ENCODE measurements at regions not wholly inside any gene's neighbourhood (a gene's known extent, or its start where the extent isn't known, plus 50 kb on each side); places are given as distances from the start of the nearest gene placed in this dataset.
"Not testable (repeated sequence)": the region's sequence is repeated elsewhere in the genome, so short reads cannot be mapped to it uniquely, and the experiment has no call there.

GRCh38 chr13:52922961-52923360 is 74.5 kb upstream of the PCDH8 start:
- H3K79me2 ChIP-seq (ENCODE audit: low read length): no peaks in the 10 kb centered on the region
- H3K9ac ChIP-seq (ENCODE audit: low read length): no peak overlapping the region
- H3K4me2 ChIP-seq (ENCODE audit: low read length): no peak overlapping the region
- H2AFZ ChIP-seq (ENCODE audit: low read depth, low read length): no peak overlapping the region
- H3K4me1 ChIP-seq (ENCODE audit: low read length): peaks cover 37% of the 10 kb centered on the region
- no peak overlapping the region for H3K4me3 ChIP-seq (ENCODE audit: low read length)
- H4K20me1 ChIP-seq (ENCODE audit: insufficient read depth, low read length): no peaks in the 10 kb centered on the region
- H3K27ac ChIP-seq (ENCODE audit: low read length): no peak overlapping the region
- H3K36me3 ChIP-seq (replicated peaks; ENCODE audit: low read depth, low read length): no peaks in the 10 kb centered on the region
- no peak for TF ChIP-seq CTCF (IDR thresholded peaks at IDR 0.05; ENCODE audit: low read depth, low read length)
- TF ChIP-seq EZH2phosphoT487 (IDR thresholded peaks at IDR 0.05; ENCODE audit: low read depth): no peak
- no peaks in the 10 kb centered on the region for H3K9me3 ChIP-seq (ENCODE audit: insufficient read depth, low read length)
- H3K27me3 ChIP-seq (ENCODE audit: low read depth, low read length): no peaks in the 10 kb centered on the region

GRCh38 chr13:52921194-52921593 is 72.8 kb upstream of the PCDH8 start:
- no peaks in the 10 kb centered on the region for H4K20me1 ChIP-seq (ENCODE audit: insufficient read depth, low read length)
- no peaks in the 10 kb centered on the region for H3K9me3 ChIP-seq (ENCODE audit: insufficient read depth, low read length)
- no peaks in the 10 kb centered on the region for H3K36me3 ChIP-seq (replicated peaks; ENCODE audit: low read depth, low read length)
- peak overlapping the region; percentile 37 for H3K4me3 ChIP-seq (ENCODE audit: low read length)
- TF ChIP-seq CTCF (IDR thresholded peaks at IDR 0.05; ENCODE audit: low read depth, low read length): no peak
- no peak for TF ChIP-seq EZH2phosphoT487 (IDR thresholded peaks at IDR 0.05; ENCODE audit: low read depth)
- no peaks in the 10 kb centered on the region for H3K79me2 ChIP-seq (ENCODE audit: low read length)
- no peaks in the 10 kb centered on the region for H3K27me3 ChIP-seq (ENCODE audit: low read depth, low read length)
- peak overlapping the region; percentile 70; the same call in 1 of the 2 replicates for H2AFZ ChIP-seq (ENCODE audit: low read depth, low read length)
- peak overlapping the region; percentile 89 for H3K27ac ChIP-seq (ENCODE audit: low read length)
- peaks cover 28% of the 10 kb centered on the region for H3K4me1 ChIP-seq (ENCODE audit: low read length)
- peak overlapping the region; percentile 62 for H3K4me2 ChIP-seq (ENCODE audit: low read length)
- H3K9ac ChIP-seq (ENCODE audit: low read length): peak overlapping the region; percentile 44; the same call in 1 of the 2 replicates

GRCh38 chr13:52916486-52916990 is 68.1 kb upstream of the PCDH8 start:
- no peak overlapping the region for H2AFZ ChIP-seq (ENCODE audit: low read depth, low read length)
- no peak for TF ChIP-seq EZH2phosphoT487 (IDR thresholded peaks at IDR 0.05; ENCODE audit: low read depth)
- no peak for TF ChIP-seq CTCF (IDR thresholded peaks at IDR 0.05; ENCODE audit: low read depth, low read length)
- no peak overlapping the region for H3K4me3 ChIP-seq (ENCODE audit: low read length)
- no peak overlapping the region for H3K4me2 ChIP-seq (ENCODE audit: low read length)
- H3K9me3 ChIP-seq (ENCODE audit: insufficient read depth, low read length): no peaks in the 10 kb centered on the region
- no peaks in the 10 kb centered on the region for H3K27me3 ChIP-seq (ENCODE audit: low read depth, low read length)
- H3K36me3 ChIP-seq (replicated peaks; ENCODE audit: low read depth, low read length): no peaks in the 10 kb centered on the region
- H4K20me1 ChIP-seq (ENCODE audit: insufficient read depth, low read length): no peaks in the 10 kb centered on the region
- no peaks in the 10 kb centered on the region for H3K79me2 ChIP-seq (ENCODE audit: low read length)
- no peak overlapping the region for H3K9ac ChIP-seq (ENCODE audit: low read length)
- no peak overlapping the region for H3K27ac ChIP-seq (ENCODE audit: low read length)
- peaks cover 25% of the 10 kb centered on the region for H3K4me1 ChIP-seq (ENCODE audit: low read length)

GRCh38 chr13:52911340-52911739 is 62.9 kb upstream of the PCDH8 start:
- Histone ChIP-seq H3K9me3 (ENCODE audit: insufficient read depth, low read length) (no peaks in the 10 kb centered on the region), H3K79me2 (ENCODE audit: low read length) (no peaks in the 10 kb centered on the region), H2AFZ (ENCODE audit: low read depth, low read length) (no peak overlapping the region), H3K27me3 (ENCODE audit: low read depth, low read length) (no peaks in the 10 kb centered on the region), H3K27ac (ENCODE audit: low read length) (peak overlapping the region; percentile 75), H3K9ac (ENCODE audit: low read length) (peak overlapping the region; percentile 40; the same call in 1 of the 2 replicates), H3K4me1 (ENCODE audit: low read length) (peaks cover 40% of the 10 kb centered on the region), H3K4me3 (ENCODE audit: low read length) (peak overlapping the region; percentile 0; the same call in 1 of the 2 replicates), H3K36me3 (replicated peaks; ENCODE audit: low read depth, low read length) (no peaks in the 10 kb centered on the region), H3K4me2 (ENCODE audit: low read length) (peak overlapping the region; percentile 70), H4K20me1 (ENCODE audit: insufficient read depth, low read length) (no peaks in the 10 kb centered on the region)
- TF ChIP-seq CTCF (IDR thresholded peaks at IDR 0.05; ENCODE audit: low read depth, low read length) (no peak), EZH2phosphoT487 (IDR thresholded peaks at IDR 0.05; ENCODE audit: low read depth) (no peak)

GRCh38 chr13:52910318-52910717 is 61.9 kb upstream of the PCDH8 start:
- Histone ChIP-seq H3K4me2 (ENCODE audit: low read length) (peak overlapping the region; percentile 70), H3K9ac (ENCODE audit: low read length) (peak overlapping the region; percentile 40), H3K4me3 (ENCODE audit: low read length) (peak overlapping the region; percentile 42), H3K4me1 (ENCODE audit: low read length) (peaks cover 43% of the 10 kb centered on the region), H3K27ac (ENCODE audit: low read length) (peak overlapping the region; percentile 75), H2AFZ (ENCODE audit: low read depth, low read length) (peak overlapping the region; percentile 13; the same call in 1 of the 2 replicates)
- H4K20me1 ChIP-seq (ENCODE audit: insufficient read depth, low read length); H3K9me3 ChIP-seq (ENCODE audit: insufficient read depth, low read length); H3K36me3 ChIP-seq (replicated peaks; ENCODE audit: low read depth, low read length); H3K27me3 ChIP-seq (ENCODE audit: low read depth, low read length); H3K79me2 ChIP-seq (ENCODE audit: low read length): not testable (repeated sequence)

All from OCI-LY3 (cell line).